HCT116 (cell line): ENCODE measurements at regions not wholly inside any gene's neighbourhood (a gene's known extent, or its start where the extent isn't known, plus 50 kb on each side); places are given as distances from the start of the nearest gene placed in this dataset.

Experiments
- EZH2 ChIP-seq: fragments of 200-600 bp; sonication (generic); IDR thresholded peaks from 2 replicates; pipeline ENCODE4 v1.6.1; 2017; ENCODE audit warnings: antibody characterized with exemption, mixed run types
- EZH2phosphoT487 ChIP-seq: fragments of 200-600 bp; IDR thresholded peaks from 2 replicates; pipeline ENCODE4 v1.6.1; 2018; ENCODE audit warnings: antibody characterized with exemption, borderline replicate concordance
- MAX ChIP-seq: IDR thresholded peaks from 2 replicates; pipeline ENCODE4 v1.6.1; 2012
- POLR2AphosphoS5 ChIP-seq: IDR thresholded peaks from 2 replicates; pipeline ENCODE4 v1.6.1; 2011; ENCODE audit warnings: mild to moderate bottlenecking, low read depth, low read length, moderate library complexity
- SP1 ChIP-seq: IDR thresholded peaks from 2 replicates; pipeline ENCODE4 v1.6.1; 2012; ENCODE audit warnings: low read depth
- TCF7L2 ChIP-seq: IDR thresholded peaks from 2 replicates; pipeline ENCODE4 v1.7.0; 2011; ENCODE audit warnings: borderline replicate concordance, inconsistent platforms; ENCODE audit not compliant: insufficient read depth, insufficient read length; ENCODE audit errors: extremely low read depth
- TF ChIP-seq, protein P1 (sequence below), 3 experiments: fragments of 200-600 bp in 1 of 3; sonication (generic) in 1 of 3; IDR thresholded peaks in 2 of 3; conservative IDR thresholded peaks in 1 of 3; 2 replicates each; pipeline ENCODE4 v1.5.1; 2012 to 2017; ENCODE audit warnings: low read depth in 2 of 3, low read length in 2 of 3, antibody characterized with exemption in 1 of 3, borderline replicate concordance in 1 of 3, control low read depth in 1 of 3, mild to moderate bottlenecking in 1 of 3, mixed read lengths in 1 of 3, mixed run types in 1 of 3, moderate library complexity in 1 of 3; ENCODE audit not compliant: insufficient read depth in 1 of 3
- TF ChIP-seq, protein P2 (sequence below): IDR thresholded peaks from 2 replicates; pipeline ENCODE4 v1.6.1; 2012; ENCODE audit warnings: low read depth

DNA sequence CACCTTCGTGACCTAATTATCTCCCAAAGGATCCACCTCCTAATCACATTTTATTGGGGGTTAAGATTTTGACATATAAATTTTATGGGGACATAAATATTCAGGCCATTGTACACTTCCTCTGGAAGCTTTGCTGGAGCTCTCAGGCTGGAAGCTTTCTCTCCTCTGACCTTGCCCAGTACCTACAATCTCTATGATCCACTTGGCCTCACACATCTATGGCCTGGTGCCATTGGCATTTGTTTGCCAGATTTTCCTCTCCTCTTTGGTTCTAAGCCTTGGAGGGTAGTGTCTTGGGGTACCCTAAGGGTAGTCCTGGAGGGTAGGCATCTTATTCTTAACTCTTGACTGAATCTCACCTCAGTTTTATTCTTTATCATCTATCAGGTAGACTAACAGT is 79.0 kb downstream of the HLX start:
- TF ChIP-seq, protein P1, sequence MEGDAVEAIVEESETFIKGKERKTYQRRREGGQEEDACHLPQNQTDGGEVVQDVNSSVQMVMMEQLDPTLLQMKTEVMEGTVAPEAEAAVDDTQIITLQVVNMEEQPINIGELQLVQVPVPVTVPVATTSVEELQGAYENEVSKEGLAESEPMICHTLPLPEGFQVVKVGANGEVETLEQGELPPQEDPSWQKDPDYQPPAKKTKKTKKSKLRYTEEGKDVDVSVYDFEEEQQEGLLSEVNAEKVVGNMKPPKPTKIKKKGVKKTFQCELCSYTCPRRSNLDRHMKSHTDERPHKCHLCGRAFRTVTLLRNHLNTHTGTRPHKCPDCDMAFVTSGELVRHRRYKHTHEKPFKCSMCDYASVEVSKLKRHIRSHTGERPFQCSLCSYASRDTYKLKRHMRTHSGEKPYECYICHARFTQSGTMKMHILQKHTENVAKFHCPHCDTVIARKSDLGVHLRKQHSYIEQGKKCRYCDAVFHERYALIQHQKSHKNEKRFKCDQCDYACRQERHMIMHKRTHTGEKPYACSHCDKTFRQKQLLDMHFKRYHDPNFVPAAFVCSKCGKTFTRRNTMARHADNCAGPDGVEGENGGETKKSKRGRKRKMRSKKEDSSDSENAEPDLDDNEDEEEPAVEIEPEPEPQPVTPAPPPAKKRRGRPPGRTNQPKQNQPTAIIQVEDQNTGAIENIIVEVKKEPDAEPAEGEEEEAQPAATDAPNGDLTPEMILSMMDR (IDR thresholded peaks at IDR 0.05 in 2 of 3, conservative IDR thresholded peaks at IDR 0.05 in 1 of 3; ENCODE audit: borderline replicate concordance in 1 of 3, insufficient read depth in 1 of 3, low read depth in 2 of 3, low read length in 2 of 3) = no peak
- TF ChIP-seq, protein P2, sequence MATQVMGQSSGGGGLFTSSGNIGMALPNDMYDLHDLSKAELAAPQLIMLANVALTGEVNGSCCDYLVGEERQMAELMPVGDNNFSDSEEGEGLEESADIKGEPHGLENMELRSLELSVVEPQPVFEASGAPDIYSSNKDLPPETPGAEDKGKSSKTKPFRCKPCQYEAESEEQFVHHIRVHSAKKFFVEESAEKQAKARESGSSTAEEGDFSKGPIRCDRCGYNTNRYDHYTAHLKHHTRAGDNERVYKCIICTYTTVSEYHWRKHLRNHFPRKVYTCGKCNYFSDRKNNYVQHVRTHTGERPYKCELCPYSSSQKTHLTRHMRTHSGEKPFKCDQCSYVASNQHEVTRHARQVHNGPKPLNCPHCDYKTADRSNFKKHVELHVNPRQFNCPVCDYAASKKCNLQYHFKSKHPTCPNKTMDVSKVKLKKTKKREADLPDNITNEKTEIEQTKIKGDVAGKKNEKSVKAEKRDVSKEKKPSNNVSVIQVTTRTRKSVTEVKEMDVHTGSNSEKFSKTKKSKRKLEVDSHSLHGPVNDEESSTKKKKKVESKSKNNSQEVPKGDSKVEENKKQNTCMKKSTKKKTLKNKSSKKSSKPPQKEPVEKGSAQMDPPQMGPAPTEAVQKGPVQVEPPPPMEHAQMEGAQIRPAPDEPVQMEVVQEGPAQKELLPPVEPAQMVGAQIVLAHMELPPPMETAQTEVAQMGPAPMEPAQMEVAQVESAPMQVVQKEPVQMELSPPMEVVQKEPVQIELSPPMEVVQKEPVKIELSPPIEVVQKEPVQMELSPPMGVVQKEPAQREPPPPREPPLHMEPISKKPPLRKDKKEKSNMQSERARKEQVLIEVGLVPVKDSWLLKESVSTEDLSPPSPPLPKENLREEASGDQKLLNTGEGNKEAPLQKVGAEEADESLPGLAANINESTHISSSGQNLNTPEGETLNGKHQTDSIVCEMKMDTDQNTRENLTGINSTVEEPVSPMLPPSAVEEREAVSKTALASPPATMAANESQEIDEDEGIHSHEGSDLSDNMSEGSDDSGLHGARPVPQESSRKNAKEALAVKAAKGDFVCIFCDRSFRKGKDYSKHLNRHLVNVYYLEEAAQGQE = no peak
- TF ChIP-seq SP1 (no peak), EZH2phosphoT487 (no peak), TCF7L2 (no peak), MAX (no peak), EZH2 (no peak), POLR2AphosphoS5 (no peak)
